GM12878 (cell line): ENCODE measurements at regions not wholly inside any gene's neighbourhood (a gene's known extent, or its start where the extent isn't known, plus 50 kb on each side); places are given as distances from the start of the nearest gene placed in this dataset.

Experiments used
- ATAC-seq: fragments of 200-7000 bp; cut with Tn5 transposase; 3 replicates; pipeline ENCODE4 v1.9.1; 2020; ENCODE audit warnings: mild to moderate bottlenecking, moderate library complexity
- BruUV-seq: library from RNA; stranded (reverse); fragments of 400-500 nt; replicated peaks from 2 replicates; lab custom pipeline; 2021; lab: Mats Ljungman, UMichigan
- CTCF ChIA-PET: fragments of 300-600 bp; sonication (Branson Sonifier 250); formaldehyde crosslinking; extraction: SDS; loops from one replicate; lab custom pipeline; 2021; ENCODE audit warnings: inconsistent platforms; lab: Yijun Ruan, JAX
- POLR2A ChIA-PET: fragments of 350-600 bp; formaldehyde crosslinking; extraction: SDS; loops from one replicate; lab custom pipeline; 2021; ENCODE audit warnings: inconsistent platforms; lab: Charles Lee
- RAD21 ChIA-PET: fragments of 300-600 bp; sonication (Branson Sonifier 250); formaldehyde crosslinking; loops from one replicate; lab custom pipeline; 2023; ENCODE audit warnings: antibody characterized with exemption; ENCODE audit not compliant: unreplicated experiment; lab: Charles Lee
- SMC1A ChIA-PET: fragments of 300-600 bp; sonication (Branson Sonifier 250); formaldehyde crosslinking; loops from one replicate; lab custom pipeline; 2023; ENCODE audit not compliant: unreplicated experiment, uncharacterized antibody; lab: Charles Lee
- DNase-seq: peaks from one replicate; pipeline ENCODE4 v3.0.0-alpha.2; 2011; ENCODE audit warnings: low read depth, low spot score
- FAIRE-seq: peaks from 3 replicates; lab custom pipeline; 2011; peaks lifted over from hg19 to GRCh38; lab: Jason Lieb, UNC
- H2AFZ ChIP-seq: 2 replicates; pipeline ENCODE4 v1.6.0; 2011; ENCODE audit warnings: low read depth, low read length, control low read depth; ENCODE audit not compliant: control insufficient read depth
- H3K27ac ChIP-seq: 2 replicates; pipeline ENCODE4 v1.5.1; 2011; ENCODE audit warnings: control low read depth; ENCODE audit not compliant: control insufficient read depth, insufficient read depth
- H3K27me3 ChIP-seq, 2 experiments: replicated peaks in 1 of 2; 2 replicates each; pipeline versions ENCODE4 v1.6.0 to v1.6.1; 2011; ENCODE audit warnings: low read length in 1 of 2; ENCODE audit not compliant: control insufficient read depth in 2 of 2, insufficient read depth in 2 of 2
- H3K36me3 ChIP-seq, 2 experiments: 2 replicates each; pipeline ENCODE4 v1.5.1; 2011; ENCODE audit warnings: low read length in 1 of 2; ENCODE audit not compliant: control insufficient read depth in 2 of 2, insufficient read depth in 2 of 2
- H3K4me1 ChIP-seq: 2 replicates; pipeline ENCODE4 v1.6.1; 2011; ENCODE audit warnings: mild to moderate bottlenecking, low read length, moderate library complexity, mixed read lengths; ENCODE audit not compliant: control insufficient read depth, insufficient read depth
- H3K4me2 ChIP-seq: 2 replicates; pipeline ENCODE4 v1.6.0; 2011; ENCODE audit warnings: control low read depth; ENCODE audit not compliant: control insufficient read depth, insufficient read depth
- H3K4me3 ChIP-seq: fragments of 200-600 bp; sonication (generic); 2 replicates; pipeline ENCODE4 v1.5.1; 2016
- H3K79me2 ChIP-seq: 2 replicates; pipeline ENCODE4 v1.6.0; 2011; ENCODE audit warnings: low read length; ENCODE audit not compliant: control insufficient read depth, insufficient read depth
- H3K9ac ChIP-seq: 2 replicates; pipeline ENCODE4 v1.8.0; 2011; ENCODE audit warnings: low read length, control low read depth, mixed read lengths; ENCODE audit not compliant: control insufficient read depth, insufficient read depth
- H3K9me3 ChIP-seq: replicated peaks from 3 replicates; pipeline ENCODE4 v1.5.1; 2011; ENCODE audit warnings: mild to moderate bottlenecking, low read length; ENCODE audit not compliant: control insufficient read depth, insufficient read depth
- H4K20me1 ChIP-seq: 2 replicates; pipeline ENCODE4 v1.6.0; 2011; ENCODE audit not compliant: control insufficient read depth, insufficient read depth
- CREM ChIP-seq: IDR thresholded peaks from 2 replicates; pipeline ENCODE4 v1.6.1; 2014; ENCODE audit warnings: antibody characterized with exemption, low read depth
- ETV6 ChIP-seq, 2 experiments: fragments of 450-650 bp in 1 of 2; IDR thresholded peaks in 1 of 2; conservative IDR thresholded peaks in 1 of 2; 2 replicates each; pipeline ENCODE4 v1.6.1; 2014; ENCODE audit warnings: antibody characterized with exemption in 1 of 2, borderline replicate concordance in 1 of 2, low read depth in 1 of 2, mild to moderate bottlenecking in 1 of 2, moderate library complexity in 1 of 2
- EZH2 ChIP-seq: IDR thresholded peaks from 2 replicates; pipeline ENCODE4 v1.6.1; 2012; ENCODE audit warnings: low read depth, mild to moderate bottlenecking, control low read depth, inconsistent platforms, low read length, borderline replicate concordance; ENCODE audit not compliant: control insufficient read depth
- IKZF2 ChIP-seq, 2 experiments: fragments of 450-650 bp; IDR thresholded peaks; 2 replicates each; pipeline ENCODE4 v1.6.1; 2017; ENCODE audit warnings: mild to moderate bottlenecking in 2 of 2, moderate library complexity in 2 of 2
- MTA3 ChIP-seq: IDR thresholded peaks from 2 replicates; pipeline ENCODE4 v1.6.1; 2012; ENCODE audit warnings: low read length, inconsistent platforms, borderline replicate concordance
- MXI1 ChIP-seq: fragments of 150-350 bp; IDR thresholded peaks from 2 replicates; pipeline ENCODE4 v1.6.1; 2011; ENCODE audit warnings: low read depth, mild to moderate bottlenecking, inconsistent platforms, low read length, improper control_type of control experiment
- NFIC ChIP-seq: IDR thresholded peaks from 2 replicates; pipeline ENCODE4 v1.6.1; 2012; ENCODE audit warnings: low read depth, mild to moderate bottlenecking, inconsistent platforms, low read length, moderate library complexity
- PML ChIP-seq: IDR thresholded peaks from 2 replicates; pipeline ENCODE4 v1.6.1; 2012; ENCODE audit warnings: low read length, inconsistent platforms
- RCOR1 ChIP-seq: conservative IDR thresholded peaks from 2 replicates; pipeline ENCODE4 v1.6.1; 2012; ENCODE audit warnings: low read depth, low read length, improper control_type of control experiment
- SREBF1 ChIP-seq: IDR thresholded peaks from 2 replicates; pipeline ENCODE4 v1.6.1; 2012; ENCODE audit warnings: mild to moderate bottlenecking, low read length
- STAT1 ChIP-seq: fragments of 450-650 bp; conservative IDR thresholded peaks from 2 replicates; pipeline ENCODE4 v1.6.1; 2014; ENCODE audit warnings: antibody characterized with exemption, mild to moderate bottlenecking
- ZNF384 ChIP-seq: IDR thresholded peaks from 2 replicates; pipeline ENCODE4 v1.6.1; 2012; ENCODE audit warnings: low read depth, mild to moderate bottlenecking, low read length, improper control_type of control experiment, borderline replicate concordance
- WGBS: methylation state at CpG from one replicate; pipeline ENCODE4 v1.1.6; 2016; ENCODE audit warnings: low lambda C conversion rate; ENCODE audit not compliant: insufficient replicate concordance, insufficient coverage; ENCODE audit errors: missing lambda C conversion rate; 5-methylcytosine and 5-hydroxymethylcytosine counted together
- in situ Hi-C: fragments of 300-500 bp; cut with MboI; formaldehyde crosslinking; loops from 9 replicates; pipeline ENCODE4 v1.14.3; 2018; ENCODE audit warnings: mixed read lengths
- intact Hi-C: fragments of 100-400 bp; cut with micrococcal nuclease; formaldehyde crosslinking; loops from one replicate; pipeline ENCODE4 v1.14.2; 2022; ENCODE audit not compliant: unreplicated experiment
- TF ChIP-seq, protein P1 (sequence below): IDR thresholded peaks from 2 replicates; pipeline ENCODE4 v1.6.1; 2011; ENCODE audit warnings: borderline replicate concordance, low read depth, mild to moderate bottlenecking, moderate library complexity, mixed read lengths, low read length; ENCODE audit not compliant: insufficient read depth; ENCODE audit errors: extremely low read length

GRCh38 chr3:163462446-163462845, 1615.8 kb downstream of the SI start:
- no peak overlapping the region for H3K4me2 ChIP-seq
- no peak overlapping the region for H2AFZ ChIP-seq
- H3K79me2 ChIP-seq = no peaks in the 10 kb centered on the region
- H4K20me1 ChIP-seq = no peaks in the 10 kb centered on the region
- DNase-seq = no peak
- POLR2A ChIA-PET = no interaction called here
- no peaks in the 10 kb centered on the region for H3K36me3 ChIP-seq
- ATAC-seq = no peak
- no peaks in the 10 kb centered on the region for H3K9me3 ChIP-seq
- SMC1A ChIA-PET = no interaction called here
- no peak overlapping the region for H3K9ac ChIP-seq
- intact Hi-C loops (no loop called here), in situ Hi-C loops (no loop called here)
- TF ChIP-seq PML = no peak
- TF ChIP-seq CREM = no peak
- no peak for TF ChIP-seq ZNF384
- TF ChIP-seq, protein P1, sequence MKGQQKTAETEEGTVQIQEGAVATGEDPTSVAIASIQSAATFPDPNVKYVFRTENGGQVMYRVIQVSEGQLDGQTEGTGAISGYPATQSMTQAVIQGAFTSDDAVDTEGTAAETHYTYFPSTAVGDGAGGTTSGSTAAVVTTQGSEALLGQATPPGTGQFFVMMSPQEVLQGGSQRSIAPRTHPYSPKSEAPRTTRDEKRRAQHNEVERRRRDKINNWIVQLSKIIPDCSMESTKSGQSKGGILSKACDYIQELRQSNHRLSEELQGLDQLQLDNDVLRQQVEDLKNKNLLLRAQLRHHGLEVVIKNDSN = no peak
- TF ChIP-seq MTA3 = no peak
- TF ChIP-seq EZH2 = no peak
- TF ChIP-seq STAT1 = no peak
- no peak for TF ChIP-seq IKZF2 (IDR thresholded peaks at IDR 0.05)
- no peak for TF ChIP-seq ETV6 (conservative IDR thresholded peaks at IDR 0.05 in 1 of 2, IDR thresholded peaks at IDR 0.05 in 1 of 2; ENCODE audit: borderline replicate concordance in 1 of 2, low read depth in 1 of 2)
- no peak for TF ChIP-seq SREBF1
- no peak for TF ChIP-seq NFIC
- no peak for TF ChIP-seq RCOR1
- no peak for TF ChIP-seq MXI1
- BruUV-seq = no TSS peak
- H3K27ac ChIP-seq = no peak overlapping the region
- H3K4me3 ChIP-seq = no peak overlapping the region
- H3K4me1 ChIP-seq = no peaks in the 10 kb centered on the region
- no peaks in the 10 kb centered on the region for H3K27me3 ChIP-seq
- CTCF ChIA-PET = interaction anchor here (1.5 kb wide), 1 partner anchor 11 kb away, joined by 3 read pairs; no protein-coding TSS in a partner anchor
- 0% methylated on average over 1 of the region's 1 CpG for WGBS
- RAD21 ChIA-PET = no interaction called here
- FAIRE-seq = no peak
